Motor neuron (in vitro differentiated cells): ENCODE measurements at regions not wholly inside any gene's neighbourhood (a gene's known extent, or its start where the extent isn't known, plus 50 kb on each side); places are given as distances from the start of the nearest gene placed in this dataset.

ENCODE experiments used
- ATAC-seq, 8 experiments: fragments of 200-7000 bp; cut with Tn5 transposase; replicated peaks in 6 of 8; 2 replicates each; pipeline ENCODE4 v1.8.0; 2021; ENCODE audit warnings: mild to moderate bottlenecking in 8 of 8, moderate library complexity in 8 of 8
- H3K27ac ChIP-seq, 2 donors: fragments of 250-450 bp; sonication (Bioruptor Pico); 2 replicates each; pipeline ENCODE4 v1.9.0; 2021; ENCODE audit warnings: antibody characterized with exemption in 2 of 2, mild to moderate bottlenecking in 2 of 2, moderate library complexity in 1 of 2
- H3K4me1 ChIP-seq, 2 donors: fragments of 250-450 bp; sonication (Bioruptor Pico); replicated peaks in 1 of 2; 2 replicates each; pipeline ENCODE4 v1.6.1; 2021; ENCODE audit warnings: antibody characterized with exemption in 2 of 2, mild to moderate bottlenecking in 2 of 2, moderate library complexity in 1 of 2
- H3K4me3 ChIP-seq, 5 donors: fragments of 250-450 bp; sonication (Bioruptor Pico); 2 replicates each; pipeline ENCODE4 v1.9.0; 2021; ENCODE audit warnings: antibody characterized with exemption in 5 of 5, mild to moderate bottlenecking in 5 of 5, moderate library complexity in 4 of 5
- WGBS, 10 experiments: fragments of 450-650 bp; shearing (Covaris generic); methylation state at CpG; one replicate each; pipeline ENCODE4 v1.0.0; 2022; 5-methylcytosine and 5-hydroxymethylcytosine counted together
- in situ Hi-C, 9 experiments: fragments of 400-800 bp; cut with MboI; loops; one replicate each; pipeline ENCODE4 v1.15.0; 2021; ENCODE audit warnings: low sequenced_read_pairs in 9 of 9, low pct_unique_long_range_greater_than_20kb in 2 of 9; ENCODE audit not compliant: unreplicated experiment in 9 of 9

- no peak for ATAC-seq
- H3K4me1 ChIP-seq, result no peaks in the 10 kb centered on the region
- in situ Hi-C loops, result no loop called here
- no peak overlapping the region for H3K27ac ChIP-seq
- WGBS, 10 experiments, result 0 to 87% (median 60%) methylated on average over 1 to 2 of the region's 2 CpGs; no CpG with 5 or more reads in 2 of the 10 experiments
- H3K4me3 ChIP-seq, result no peak overlapping the region
Measured at GRCh38 chr5:54362434-54362833, 52.1 kb upstream of the ARL15 start.

GRCh38 chr5:54361691-54362411 lies 51.5 kb upstream of the ARL15 start:
- no peaks in the 10 kb centered on the region for H3K4me1 ChIP-seq
- WGBS, 10 experiments, result 28 to 88% (median 78%) methylated on average over 2 to 6 of the region's 6 CpGs; no CpG with 5 or more reads in 1 of the 10 experiments
- in situ Hi-C loops, result no loop called here
- no peak overlapping the region for H3K27ac ChIP-seq
- no peak overlapping the region for H3K4me3 ChIP-seq
- peak in 2 of 8 experiments; percentile 60 to 84 for ATAC-seq

DNA sequence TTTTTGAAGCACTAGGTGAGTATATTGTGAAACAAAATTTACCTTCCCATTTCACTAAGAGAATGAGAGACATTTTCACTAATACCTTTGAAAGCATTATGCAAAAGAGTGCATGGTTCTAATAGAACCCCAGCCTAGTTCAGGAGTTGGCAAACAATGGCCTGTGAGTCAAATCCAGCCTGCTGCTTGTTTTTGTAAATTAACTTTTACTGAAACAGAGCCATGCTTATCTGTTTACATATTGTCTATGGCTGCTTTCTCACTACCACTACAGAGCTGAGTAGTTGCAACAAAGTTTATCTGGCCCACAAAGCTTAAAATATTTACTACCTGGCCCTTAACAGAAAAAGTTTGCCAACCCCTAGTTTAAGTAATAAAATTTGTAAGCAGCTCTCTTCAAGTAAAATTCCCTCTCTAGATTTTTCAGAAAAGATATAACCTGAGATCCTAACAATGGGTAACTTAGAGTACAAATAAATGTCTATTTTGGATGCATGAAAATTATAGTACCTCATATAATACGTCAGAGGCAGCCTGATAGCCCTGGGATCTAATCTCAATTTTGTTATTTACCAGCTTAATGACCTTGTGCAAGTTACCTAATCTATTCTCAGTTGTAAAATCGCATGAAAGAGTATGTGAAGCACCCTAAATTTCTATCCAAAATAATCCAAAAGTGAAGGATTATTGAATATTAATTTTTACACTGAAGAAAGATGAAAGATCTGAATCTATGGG lies 50.7 kb upstream of the ARL15 start:
- in situ Hi-C loops, result no loop called here
- no peak overlapping the region for H3K27ac ChIP-seq
- H3K4me3 ChIP-seq, result no peak overlapping the region
- no peak for ATAC-seq
- WGBS, 10 experiments, result 19 to 100% (median 67%) methylated on average over 1 to 2 of the region's 2 CpGs; no CpG with 5 or more reads in 1 of the 10 experiments
- no peaks in the 10 kb centered on the region for H3K4me1 ChIP-seq
